Endothelial cell of umbilical vein (primary cell): ENCODE measurements at regions not wholly inside any gene's neighbourhood (a gene's known extent, or its start where the extent isn't known, plus 50 kb on each side); places are given as distances from the start of the nearest gene placed in this dataset.

Experiments
- BruUV-seq: library from RNA; stranded (reverse); fragments of 400-500 nt; replicated peaks from 2 replicates; lab custom pipeline; 2021; lab: Mats Ljungman, UMichigan
- CTCF ChIA-PET: fragments of 300-600, 350-600 bp; sonication (Branson Sonifier 250); formaldehyde crosslinking; loops from one replicate; lab custom pipeline; 2021; ENCODE audit warnings: antibody characterized with exemption, inconsistent platforms; lab: Charles Lee
- POLR2A ChIA-PET: fragments of 300-600, 350-600 bp; sonication (Branson Sonifier 250); formaldehyde crosslinking; loops from one replicate; lab custom pipeline; 2021; ENCODE audit warnings: antibody characterized with exemption, inconsistent platforms; lab: Charles Lee
- DNase-seq: peaks from one replicate; pipeline ENCODE4 v3.0.0-alpha.2; 2011; ENCODE audit warnings: low read depth, low spot score
- FAIRE-seq: peaks from 2 replicates; lab custom pipeline; 2011; peaks lifted over from hg19 to GRCh38; lab: Jason Lieb, UNC
- H2AFZ ChIP-seq: 2 replicates; pipeline ENCODE4 v1.6.0; 2012; ENCODE audit warnings: low read depth, low read length, control low read depth, inconsistent platforms
- H3K27ac ChIP-seq: 2 replicates; pipeline ENCODE4 v1.5.1; 2011; ENCODE audit warnings: low read depth, mild to moderate bottlenecking, control low read depth, low read length, moderate library complexity; ENCODE audit not compliant: insufficient read depth
- H3K27me3 ChIP-seq, 2 experiments: 2 replicates each; pipeline versions ENCODE4 v1.6.0 to v1.6.1; 2011; ENCODE audit warnings: low read length in 2 of 2, mixed read lengths in 1 of 2; ENCODE audit not compliant: control insufficient read depth in 2 of 2, insufficient read depth in 2 of 2
- H3K36me3 ChIP-seq, 2 experiments: 2 replicates in 1 of 2; 3 replicates in 1 of 2; pipeline ENCODE4 v1.5.1; 2011; ENCODE audit warnings: low read length in 2 of 2, mild to moderate bottlenecking in 1 of 2, moderate library complexity in 1 of 2; ENCODE audit not compliant: control insufficient read depth in 2 of 2, insufficient read depth in 2 of 2; ENCODE audit errors: extremely low read depth in 1 of 2
- H3K4me1 ChIP-seq: 3 replicates; pipeline ENCODE4 v1.5.1; 2011; ENCODE audit warnings: mild to moderate bottlenecking, low read length; ENCODE audit not compliant: control insufficient read depth, insufficient read depth; ENCODE audit errors: extremely low read depth
- H3K4me2 ChIP-seq: 2 replicates; pipeline ENCODE4 v1.6.1; 2011; ENCODE audit warnings: low read length, control low read depth, mixed read lengths; ENCODE audit not compliant: insufficient read depth
- H3K4me3 ChIP-seq, 3 experiments: fragments of 200-600 bp in 1 of 3; sonication (generic), shearing (Covaris generic) in 1 of 3; replicated peaks in 1 of 3; 2 replicates each; pipeline ENCODE4 v1.5.1; 2011 to 2016; ENCODE audit warnings: control low read depth in 3 of 3, low read length in 3 of 3, mild to moderate bottlenecking in 2 of 3, inconsistent platforms in 1 of 3, low read depth in 1 of 3, moderate library complexity in 1 of 3; ENCODE audit not compliant: insufficient read depth in 1 of 3
- H3K79me2 ChIP-seq: 2 replicates; pipeline ENCODE4 v1.6.0; 2012; ENCODE audit warnings: low read length, inconsistent platforms; ENCODE audit not compliant: control insufficient read depth, insufficient read depth
- H3K9ac ChIP-seq: replicated peaks from 2 replicates; pipeline ENCODE3; 2011; ENCODE audit warnings: low read length, control low read depth; ENCODE audit not compliant: insufficient read depth; ENCODE audit errors: extremely low read depth
- H3K9me1 ChIP-seq: replicated peaks from 3 replicates; pipeline ENCODE4 v1.6.0; 2011; ENCODE audit warnings: mild to moderate bottlenecking, low read length; ENCODE audit not compliant: control insufficient read depth, insufficient read depth; ENCODE audit errors: extremely low read depth
- H3K9me3 ChIP-seq: replicated peaks from 2 replicates; pipeline ENCODE4 v1.5.1; 2012; ENCODE audit warnings: low read length, inconsistent platforms; ENCODE audit not compliant: control insufficient read depth, insufficient read depth
- H4K20me1 ChIP-seq: replicated peaks from 2 replicates; pipeline ENCODE3; 2011; ENCODE audit warnings: mild to moderate bottlenecking, low read length; ENCODE audit not compliant: control insufficient read depth, insufficient read depth; ENCODE audit errors: extremely low read depth
- EZH2 ChIP-seq: IDR thresholded peaks from 2 replicates; pipeline ENCODE4 v1.6.1; 2012; ENCODE audit warnings: borderline replicate concordance, low read depth, mild to moderate bottlenecking, moderate library complexity, low read length, inconsistent platforms; ENCODE audit not compliant: severe bottlenecking
- FOS ChIP-seq: IDR thresholded peaks from 2 replicates; pipeline ENCODE4 v1.6.1; 2011; ENCODE audit warnings: mild to moderate bottlenecking, low read length, moderate library complexity, borderline replicate concordance; ENCODE audit not compliant: insufficient read depth
- GATA2 ChIP-seq: IDR thresholded peaks from 2 replicates; pipeline ENCODE4 v1.7.0; 2011; ENCODE audit warnings: low read depth, mild to moderate bottlenecking, moderate library complexity, mixed read lengths, low read length; ENCODE audit not compliant: insufficient read length, insufficient read depth
- JUN ChIP-seq: IDR thresholded peaks from 2 replicates; pipeline ENCODE4 v1.6.1; 2011; ENCODE audit warnings: borderline replicate concordance, low read depth; ENCODE audit not compliant: insufficient read length, insufficient read depth
- MYC ChIP-seq: IDR thresholded peaks from one replicate; pipeline ENCODE4 v1.6.1; 2011; ENCODE audit warnings: mild to moderate bottlenecking, low read depth, low read length
- POLR2A ChIP-seq: IDR thresholded peaks from 2 replicates; pipeline ENCODE4 v1.6.1; 2012; ENCODE audit warnings: low read depth, mild to moderate bottlenecking, control low read depth, low read length
- POLR2AphosphoS5 ChIP-seq: IDR thresholded peaks from 2 replicates; pipeline ENCODE4 v1.6.1; 2012; ENCODE audit warnings: low read depth, mild to moderate bottlenecking, control low read depth, low read length, moderate library complexity; ENCODE audit not compliant: insufficient read depth
- dilution Hi-C: fragments of 300-500 bp; cut with MboI; formaldehyde crosslinking; loops from one replicate; pipeline ENCODE4 v1.15.0; 2019; ENCODE audit warnings: low sequenced_read_pairs; ENCODE audit not compliant: extremely low pct_ligation_motif_present
- intact Hi-C: fragments of 100-400 bp; cut with micrococcal nuclease; formaldehyde crosslinking; loops from one replicate; pipeline ENCODE4 v1.10.0; 2022
- TF ChIP-seq, protein P1 (sequence below), 2 donors: IDR thresholded peaks; 1 replicate in 1 of 2; 2 replicates in 1 of 2; pipeline ENCODE4 v1.5.1; 2011; ENCODE audit warnings: low read length in 2 of 2, mild to moderate bottlenecking in 2 of 2, moderate library complexity in 2 of 2, control low read depth in 1 of 2, inconsistent platforms in 1 of 2, low read depth in 1 of 2; ENCODE audit not compliant: insufficient read depth in 1 of 2; ENCODE audit errors: extremely low read depth in 1 of 2
- TF ChIP-seq, protein P2 (sequence below): IDR thresholded peaks from 2 replicates; pipeline ENCODE4 v1.6.1; 2011; ENCODE audit not compliant: insufficient read depth, insufficient read length

DNA sequence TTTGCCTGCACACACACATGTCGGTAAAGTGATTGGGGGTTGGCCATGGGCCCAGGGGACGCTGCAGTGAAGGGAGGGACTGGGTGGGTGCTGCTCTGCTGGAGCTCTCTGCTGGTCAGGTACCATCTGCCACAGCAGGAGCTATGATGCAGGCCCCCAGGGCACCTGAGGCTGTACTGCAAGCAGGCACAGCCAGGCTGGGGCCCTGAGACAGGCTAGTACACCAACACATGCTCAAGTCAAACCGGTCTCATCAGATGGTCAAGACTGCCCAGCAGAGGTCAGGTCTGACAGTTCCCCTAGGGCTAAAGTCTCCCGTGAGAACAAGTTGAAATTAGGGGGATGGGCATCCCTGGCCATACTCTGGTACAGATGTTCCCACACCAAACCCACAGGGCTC, 118.3 kb upstream of the THSD7A start:
- TF ChIP-seq, protein P1, sequence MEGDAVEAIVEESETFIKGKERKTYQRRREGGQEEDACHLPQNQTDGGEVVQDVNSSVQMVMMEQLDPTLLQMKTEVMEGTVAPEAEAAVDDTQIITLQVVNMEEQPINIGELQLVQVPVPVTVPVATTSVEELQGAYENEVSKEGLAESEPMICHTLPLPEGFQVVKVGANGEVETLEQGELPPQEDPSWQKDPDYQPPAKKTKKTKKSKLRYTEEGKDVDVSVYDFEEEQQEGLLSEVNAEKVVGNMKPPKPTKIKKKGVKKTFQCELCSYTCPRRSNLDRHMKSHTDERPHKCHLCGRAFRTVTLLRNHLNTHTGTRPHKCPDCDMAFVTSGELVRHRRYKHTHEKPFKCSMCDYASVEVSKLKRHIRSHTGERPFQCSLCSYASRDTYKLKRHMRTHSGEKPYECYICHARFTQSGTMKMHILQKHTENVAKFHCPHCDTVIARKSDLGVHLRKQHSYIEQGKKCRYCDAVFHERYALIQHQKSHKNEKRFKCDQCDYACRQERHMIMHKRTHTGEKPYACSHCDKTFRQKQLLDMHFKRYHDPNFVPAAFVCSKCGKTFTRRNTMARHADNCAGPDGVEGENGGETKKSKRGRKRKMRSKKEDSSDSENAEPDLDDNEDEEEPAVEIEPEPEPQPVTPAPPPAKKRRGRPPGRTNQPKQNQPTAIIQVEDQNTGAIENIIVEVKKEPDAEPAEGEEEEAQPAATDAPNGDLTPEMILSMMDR (IDR thresholded peaks at IDR 0.05; ENCODE audit: extremely low read depth in 1 of 2, insufficient read depth in 1 of 2, low read depth in 1 of 2, low read length in 2 of 2), result no peak
- no peaks in the 10 kb centered on the region for H4K20me1 ChIP-seq
- H3K4me1 ChIP-seq, result no peaks in the 10 kb centered on the region
- H3K27ac ChIP-seq, result no peak overlapping the region
- no TSS peak for BruUV-seq
- no peak overlapping the region for H2AFZ ChIP-seq
- FAIRE-seq, result no peak
- H3K79me2 ChIP-seq, result no peaks in the 10 kb centered on the region
- no peak overlapping the region for H3K4me3 ChIP-seq
- POLR2A ChIA-PET, result no interaction called here
- H3K36me3 ChIP-seq, result no peaks in the 10 kb centered on the region
- no peak overlapping the region for H3K9ac ChIP-seq
- no peak overlapping the region for H3K4me2 ChIP-seq
- intact Hi-C loops (no loop called here), dilution Hi-C loops (no loop called here)
- no peaks in the 10 kb centered on the region for H3K9me1 ChIP-seq
- H3K27me3 ChIP-seq, result no peaks in the 10 kb centered on the region
- no peak for DNase-seq
- CTCF ChIA-PET, result interaction anchor here (2.7 kb wide), 1 partner anchor 9 kb away, joined by 9 read pairs; no protein-coding TSS in a partner anchor
- no peaks in the 10 kb centered on the region for H3K9me3 ChIP-seq

DNA sequence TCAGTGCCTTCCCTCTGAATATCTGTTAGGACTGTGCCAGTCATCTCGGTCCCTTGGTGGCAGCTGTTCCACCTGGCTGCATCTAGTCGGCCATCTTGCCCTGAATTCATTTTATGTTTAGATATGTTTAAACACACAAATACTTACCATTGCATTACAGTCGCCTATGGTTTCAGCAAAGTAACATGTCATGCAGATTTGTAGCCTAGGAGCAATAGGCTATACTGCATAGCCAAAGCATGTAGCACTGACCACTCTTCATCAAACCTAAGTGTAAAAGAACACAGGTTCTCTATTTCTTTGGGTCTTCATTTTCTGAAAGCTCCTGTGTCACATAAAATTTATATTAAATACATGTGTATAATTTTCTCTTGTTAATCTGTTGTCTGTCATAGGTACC, 118.9 kb upstream of the THSD7A start:
- no peak overlapping the region for H3K4me3 ChIP-seq
- no peak overlapping the region for H3K9ac ChIP-seq
- H3K36me3 ChIP-seq, result no peaks in the 10 kb centered on the region
- no peak for DNase-seq
- dilution Hi-C loops (no loop called here), intact Hi-C loops (no loop called here)
- no peaks in the 10 kb centered on the region for H3K9me3 ChIP-seq
- CTCF ChIA-PET, result interaction anchor here (2.7 kb wide), 1 partner anchor 9 kb away, joined by 9 read pairs; no protein-coding TSS in a partner anchor
- POLR2A ChIA-PET, result no interaction called here
- no peaks in the 10 kb centered on the region for H3K9me1 ChIP-seq
- FAIRE-seq, result no peak
- H3K79me2 ChIP-seq, result no peaks in the 10 kb centered on the region
- H4K20me1 ChIP-seq, result no peaks in the 10 kb centered on the region
- no TSS peak for BruUV-seq
- no peaks in the 10 kb centered on the region for H3K4me1 ChIP-seq
- H3K27me3 ChIP-seq, result no peaks in the 10 kb centered on the region
- H3K4me2 ChIP-seq, result no peak overlapping the region
- TF ChIP-seq POLR2A (no peak), MYC (no peak), GATA2 (no peak), POLR2AphosphoS5 (no peak), JUN (no peak), FOS (no peak), EZH2 (no peak)
- TF ChIP-seq, protein P1 (IDR thresholded peaks at IDR 0.05; ENCODE audit: extremely low read depth in 1 of 2, insufficient read depth in 1 of 2, low read depth in 1 of 2, low read length in 2 of 2), result no peak
- TF ChIP-seq, protein P2, sequence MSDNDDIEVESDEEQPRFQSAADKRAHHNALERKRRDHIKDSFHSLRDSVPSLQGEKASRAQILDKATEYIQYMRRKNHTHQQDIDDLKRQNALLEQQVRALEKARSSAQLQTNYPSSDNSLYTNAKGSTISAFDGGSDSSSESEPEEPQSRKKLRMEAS, result no peak
- no peak overlapping the region for H3K27ac ChIP-seq
- no peak overlapping the region for H2AFZ ChIP-seq
